GM12875 (cell line): ENCODE measurements at regions not wholly inside any gene's neighbourhood (a gene's known extent, or its start where the extent isn't known, plus 50 kb on each side); places are given as distances from the start of the nearest gene placed in this dataset.

Source experiments
- H3K4me3 ChIP-seq: one replicate; pipeline ENCODE4 v1.5.1; 2011; ENCODE audit warnings: low read depth, low read length, control low read depth
- CTCF ChIP-seq: IDR thresholded peaks from 2 replicates; pipeline ENCODE4 v1.5.1; 2011; ENCODE audit warnings: low read depth, mild to moderate bottlenecking, control low read depth, inconsistent platforms, low read length, moderate library complexity, borderline replicate concordance; ENCODE audit not compliant: insufficient read depth

- no peak overlapping the region for H3K4me3 ChIP-seq
- no peak for TF ChIP-seq CTCF
These were observed 362.7 kb downstream of the CXCL12 start for GRCh38 chr10:44022203-44022602.

DNA sequence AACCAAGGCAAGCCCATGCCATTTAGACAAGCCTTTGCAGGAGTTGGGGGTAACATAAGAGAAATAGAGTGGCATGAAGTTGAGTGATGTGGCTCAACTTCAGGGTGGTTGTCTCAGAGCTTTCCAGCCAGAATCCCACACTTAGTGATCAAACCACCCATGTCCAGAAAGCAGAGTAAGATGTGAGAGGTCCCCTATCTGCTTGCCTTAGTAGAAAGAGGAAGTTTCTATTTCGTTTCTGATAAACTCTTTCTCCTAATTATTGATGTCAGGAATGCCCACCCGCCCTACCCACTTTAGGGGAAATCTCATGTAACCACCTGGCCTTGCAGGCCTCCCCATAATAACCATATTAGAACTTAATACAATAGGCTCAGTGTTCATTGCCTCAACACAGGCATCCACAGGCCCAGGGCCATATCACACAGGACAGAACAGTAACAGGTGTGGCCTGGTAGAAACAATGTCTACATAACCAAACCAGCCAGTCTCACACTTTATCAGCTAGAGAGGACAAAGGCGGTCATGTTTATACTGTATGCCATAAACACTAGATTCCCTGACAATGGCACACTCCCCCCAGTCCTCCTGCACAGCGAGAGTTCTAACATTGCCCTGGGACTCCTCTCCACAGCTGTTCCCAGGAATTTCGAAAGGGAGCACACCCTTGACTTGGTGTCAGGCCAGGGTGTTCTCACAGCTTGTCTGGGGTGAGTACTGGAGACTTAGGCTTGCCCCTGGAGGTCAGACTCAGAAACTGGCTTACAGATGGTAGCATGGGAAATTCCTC is 364.4 kb downstream of the CXCL12 start:
- no peak overlapping the region for H3K4me3 ChIP-seq
- no peak for TF ChIP-seq CTCF

GRCh38 chr10:44017483-44018145 is 367.3 kb downstream of the CXCL12 start:
- TF ChIP-seq CTCF = no peak
- H3K4me3 ChIP-seq = no peak overlapping the region

GRCh38 chr10:44016589-44017482 is 368.1 kb downstream of the CXCL12 start:
- H3K4me3 ChIP-seq = no peak overlapping the region
- no peak for TF ChIP-seq CTCF

GRCh38 chr10:44015702-44016500 is 367.2 kb upstream of the ZNF32 start:
- H3K4me3 ChIP-seq = no peak overlapping the region
- no peak for TF ChIP-seq CTCF

- no peak for TF ChIP-seq CTCF
- no peak overlapping the region for H3K4me3 ChIP-seq
These were observed 366.1 kb upstream of the ZNF32 start for GRCh38 chr10:44014644-44015250.
